ENCODE measurements at regions not wholly inside any gene's neighbourhood (a gene's known extent, or its start where the extent isn't known, plus 50 kb on each side); places are given as distances from the start of the nearest gene placed in this dataset.

GRCh38 chr20:3309226-3309625 is 70.2 kb upstream of the SLC4A11 start:
- Histone ChIP-seq H3K4ac (ENCODE audit: low read depth, low read length) (no peak overlapping the region), H3K27ac (ENCODE audit: low read depth, low read length) (no peak overlapping the region), H3K79me2 (ENCODE audit: control insufficient read depth, insufficient read depth, low read length) (no peaks in the 10 kb centered on the region), H2AK5ac (ENCODE audit: low read length) (no peak overlapping the region), H3K18ac (ENCODE audit: low read length) (no peak overlapping the region), H2BK15ac (replicated peaks; ENCODE audit: low read depth) (no peak overlapping the region), H3K36me3 (ENCODE audit: control insufficient read depth, insufficient read depth, low read length) (peaks cover 5% of the 10 kb centered on the region), H3K79me1 (ENCODE audit: low read length) (no peaks in the 10 kb centered on the region), H3K4me3 (ENCODE audit: low read length) (no peak overlapping the region), H3K56ac (ENCODE audit: low read length) (no peak overlapping the region), H3K27me3 (ENCODE audit: insufficient read depth, low read length, poor library complexity) (no peaks in the 10 kb centered on the region), H3K9ac (ENCODE audit: low read length) (no peak overlapping the region), H2BK120ac (ENCODE audit: low read depth, low read length) (no peak overlapping the region), H4K5ac (ENCODE audit: low read length) (no peak overlapping the region), H3K23ac (ENCODE audit: low read length) (no peak overlapping the region), H3K4me1 (ENCODE audit: control insufficient read depth, low read depth, low read length) (no peaks in the 10 kb centered on the region), H3K4me2 (ENCODE audit: low read length) (no peak overlapping the region), H2BK5ac (ENCODE audit: low read length) (no peak overlapping the region), H4K8ac (ENCODE audit: low read depth, low read length) (no peak overlapping the region)
- no CpG with 5 or more reads among the region's 1 CpG for WGBS (ENCODE audit: extremely low coverage, insufficient coverage, low lambda C conversion rate)
- DNase-seq = no peak

GRCh38 chr20:3307725-3308124 is 68.7 kb upstream of the SLC4A11 start:
- H3K9ac ChIP-seq (ENCODE audit: low read length) = no peak overlapping the region
- H3K27ac ChIP-seq (ENCODE audit: low read depth, low read length) = no peak overlapping the region
- no peak overlapping the region for H2AK5ac ChIP-seq (ENCODE audit: low read length)
- H3K4me1 ChIP-seq (ENCODE audit: control insufficient read depth, low read depth, low read length) = no peaks in the 10 kb centered on the region
- H3K4me2 ChIP-seq (ENCODE audit: low read length) = no peak overlapping the region
- H3K4me3 ChIP-seq (ENCODE audit: low read length) = no peak overlapping the region
- no peaks in the 10 kb centered on the region for H3K27me3 ChIP-seq (ENCODE audit: insufficient read depth, low read length, poor library complexity)
- no peak overlapping the region for H3K4ac ChIP-seq (ENCODE audit: low read depth, low read length)
- WGBS (ENCODE audit: extremely low coverage, insufficient coverage, low lambda C conversion rate) = no CpG with 5 or more reads among the region's 2 CpGs
- peaks cover 7% of the 10 kb centered on the region for H3K36me3 ChIP-seq (ENCODE audit: control insufficient read depth, insufficient read depth, low read length)
- no peak overlapping the region for H3K18ac ChIP-seq (ENCODE audit: low read length)
- no peak overlapping the region for H3K56ac ChIP-seq (ENCODE audit: low read length)
- H2BK15ac ChIP-seq (replicated peaks; ENCODE audit: low read depth) = no peak overlapping the region
- no peak overlapping the region for H4K8ac ChIP-seq (ENCODE audit: low read depth, low read length)
- no peaks in the 10 kb centered on the region for H3K79me2 ChIP-seq (ENCODE audit: control insufficient read depth, insufficient read depth, low read length)
- DNase-seq = no peak
- no peaks in the 10 kb centered on the region for H3K79me1 ChIP-seq (ENCODE audit: low read length)
- no peak overlapping the region for H3K23ac ChIP-seq (ENCODE audit: low read length)
- H2BK120ac ChIP-seq (ENCODE audit: low read depth, low read length) = no peak overlapping the region
- H4K5ac ChIP-seq (ENCODE audit: low read length) = no peak overlapping the region
- H2BK5ac ChIP-seq (ENCODE audit: low read length) = no peak overlapping the region

- no peak overlapping the region for H4K8ac ChIP-seq (ENCODE audit: low read depth, low read length)
- no CpG with 5 or more reads among the region's 2 CpGs for WGBS (ENCODE audit: extremely low coverage, insufficient coverage, low lambda C conversion rate)
- H3K23ac ChIP-seq (ENCODE audit: low read length) = no peak overlapping the region
- H3K27me3 ChIP-seq (ENCODE audit: insufficient read depth, low read length, poor library complexity) = no peaks in the 10 kb centered on the region
- H2BK120ac ChIP-seq (ENCODE audit: low read depth, low read length) = no peak overlapping the region
- H3K4ac ChIP-seq (ENCODE audit: low read depth, low read length) = no peak overlapping the region
- H3K4me2 ChIP-seq (ENCODE audit: low read length) = no peak overlapping the region
- H3K79me2 ChIP-seq (ENCODE audit: control insufficient read depth, insufficient read depth, low read length) = no peaks in the 10 kb centered on the region
- no peak overlapping the region for H3K18ac ChIP-seq (ENCODE audit: low read length)
- H3K79me1 ChIP-seq (ENCODE audit: low read length) = no peaks in the 10 kb centered on the region
- H3K4me1 ChIP-seq (ENCODE audit: control insufficient read depth, low read depth, low read length) = no peaks in the 10 kb centered on the region
- H2AK5ac ChIP-seq (ENCODE audit: low read length) = no peak overlapping the region
- no peak for DNase-seq
- H2BK5ac ChIP-seq (ENCODE audit: low read length) = no peak overlapping the region
- peaks cover 7% of the 10 kb centered on the region for H3K36me3 ChIP-seq (ENCODE audit: control insufficient read depth, insufficient read depth, low read length)
- H3K9ac ChIP-seq (ENCODE audit: low read length) = no peak overlapping the region
- no peak overlapping the region for H3K27ac ChIP-seq (ENCODE audit: low read depth, low read length)
- no peak overlapping the region for H2BK15ac ChIP-seq (replicated peaks; ENCODE audit: low read depth)
- H4K5ac ChIP-seq (ENCODE audit: low read length) = no peak overlapping the region
- H3K56ac ChIP-seq (ENCODE audit: low read length) = no peak overlapping the region
- H3K4me3 ChIP-seq (ENCODE audit: low read length) = no peak overlapping the region
Measured at GRCh38 chr20:3307078-3307477, 68.1 kb upstream of the SLC4A11 start.

- Histone ChIP-seq H2BK120ac (ENCODE audit: low read depth, low read length) (no peak overlapping the region), H2BK15ac (replicated peaks; ENCODE audit: low read depth) (no peak overlapping the region), H3K4me2 (ENCODE audit: low read length) (no peak overlapping the region), H3K4ac (ENCODE audit: low read depth, low read length) (no peak overlapping the region), H3K9ac (ENCODE audit: low read length) (no peak overlapping the region), H3K4me1 (ENCODE audit: control insufficient read depth, low read depth, low read length) (no peaks in the 10 kb centered on the region), H4K8ac (ENCODE audit: low read depth, low read length) (no peak overlapping the region), H4K5ac (ENCODE audit: low read length) (no peak overlapping the region), H2AK5ac (ENCODE audit: low read length) (no peak overlapping the region), H3K18ac (ENCODE audit: low read length) (no peak overlapping the region), H3K79me2 (ENCODE audit: control insufficient read depth, insufficient read depth, low read length) (no peaks in the 10 kb centered on the region), H3K79me1 (ENCODE audit: low read length) (no peaks in the 10 kb centered on the region), H3K4me3 (ENCODE audit: low read length) (no peak overlapping the region), H3K36me3 (ENCODE audit: control insufficient read depth, insufficient read depth, low read length) (peaks cover 7% of the 10 kb centered on the region), H3K23ac (ENCODE audit: low read length) (no peak overlapping the region), H3K27me3 (ENCODE audit: insufficient read depth, low read length, poor library complexity) (no peaks in the 10 kb centered on the region), H3K56ac (ENCODE audit: low read length) (no peak overlapping the region), H3K27ac (ENCODE audit: low read depth, low read length) (no peak overlapping the region), H2BK5ac (ENCODE audit: low read length) (no peak overlapping the region)
- WGBS (ENCODE audit: extremely low coverage, insufficient coverage, low lambda C conversion rate) = no CpG with 5 or more reads among the region's 2 CpGs
- no peak for DNase-seq
Measured at GRCh38 chr20:3306068-3306467, 67.1 kb upstream of the SLC4A11 start.

GRCh38 chr20:3304456-3304855 is 65.5 kb upstream of the SLC4A11 start:
- WGBS (ENCODE audit: extremely low coverage, insufficient coverage, low lambda C conversion rate) = no CpG with 5 or more reads among the region's 4 CpGs
- no peak overlapping the region for H3K4me2 ChIP-seq (ENCODE audit: low read length)
- no peak for DNase-seq
- no peak overlapping the region for H2BK120ac ChIP-seq (ENCODE audit: low read depth, low read length)
- no peak overlapping the region for H3K23ac ChIP-seq (ENCODE audit: low read length)
- H2BK15ac ChIP-seq (replicated peaks; ENCODE audit: low read depth) = no peak overlapping the region
- no peak overlapping the region for H4K8ac ChIP-seq (ENCODE audit: low read depth, low read length)
- H3K79me1 ChIP-seq (ENCODE audit: low read length) = no peaks in the 10 kb centered on the region
- H4K5ac ChIP-seq (ENCODE audit: low read length) = no peak overlapping the region
- no peak overlapping the region for H3K27ac ChIP-seq (ENCODE audit: low read depth, low read length)
- H3K27me3 ChIP-seq (ENCODE audit: insufficient read depth, low read length, poor library complexity) = no peaks in the 10 kb centered on the region
- no peak overlapping the region for H2BK5ac ChIP-seq (ENCODE audit: low read length)
- no peak overlapping the region for H3K9ac ChIP-seq (ENCODE audit: low read length)
- no peaks in the 10 kb centered on the region for H3K4me1 ChIP-seq (ENCODE audit: control insufficient read depth, low read depth, low read length)
- no peaks in the 10 kb centered on the region for H3K79me2 ChIP-seq (ENCODE audit: control insufficient read depth, insufficient read depth, low read length)
- no peak overlapping the region for H2AK5ac ChIP-seq (ENCODE audit: low read length)
- H3K56ac ChIP-seq (ENCODE audit: low read length) = no peak overlapping the region
- no peak overlapping the region for H3K4ac ChIP-seq (ENCODE audit: low read depth, low read length)
- H3K36me3 ChIP-seq (ENCODE audit: control insufficient read depth, insufficient read depth, low read length) = peaks cover 7% of the 10 kb centered on the region
- H3K4me3 ChIP-seq (ENCODE audit: low read length) = no peak overlapping the region
- no peak overlapping the region for H3K18ac ChIP-seq (ENCODE audit: low read length)

GRCh38 chr20:3297079-3297378 is 58.0 kb upstream of the SLC4A11 start:
- H3K36me3 ChIP-seq (ENCODE audit: control insufficient read depth, insufficient read depth, low read length) = peaks cover 2% of the 10 kb centered on the region
- WGBS (ENCODE audit: extremely low coverage, insufficient coverage, low lambda C conversion rate) = no CpG with 5 or more reads among the region's 3 CpGs

More at GRCh38 chr20:3297079-3297378, 58.0 kb upstream of the SLC4A11 start:
- Histone ChIP-seq H3K27me3 (ENCODE audit: insufficient read depth, low read length, poor library complexity) (no peaks in the 10 kb centered on the region), H2BK5ac (ENCODE audit: low read length) (no peak overlapping the region), H3K79me1 (ENCODE audit: low read length) (no peaks in the 10 kb centered on the region), H4K5ac (ENCODE audit: low read length) (no peak overlapping the region), H3K18ac (ENCODE audit: low read length) (no peak overlapping the region), H3K4me3 (ENCODE audit: low read length) (no peak overlapping the region), H3K4me1 (ENCODE audit: control insufficient read depth, low read depth, low read length) (no peaks in the 10 kb centered on the region), H3K4me2 (ENCODE audit: low read length) (no peak overlapping the region), H2BK120ac (ENCODE audit: low read depth, low read length) (no peak overlapping the region), H3K4ac (ENCODE audit: low read depth, low read length) (no peak overlapping the region), H4K8ac (ENCODE audit: low read depth, low read length) (no peak overlapping the region), H3K56ac (ENCODE audit: low read length) (no peak overlapping the region), H2AK5ac (ENCODE audit: low read length) (no peak overlapping the region), H3K79me2 (ENCODE audit: control insufficient read depth, insufficient read depth, low read length) (no peaks in the 10 kb centered on the region), H3K23ac (ENCODE audit: low read length) (no peak overlapping the region), H3K27ac (ENCODE audit: low read depth, low read length) (no peak overlapping the region), H3K9ac (ENCODE audit: low read length) (no peak overlapping the region), H2BK15ac (replicated peaks; ENCODE audit: low read depth) (no peak overlapping the region)
- DNase-seq = no peak

Measured in mesendoderm (in vitro differentiated cells).